ENCODE measurements at regions not wholly inside any gene's neighbourhood (a gene's known extent, or its start where the extent isn't known, plus 50 kb on each side); places are given as distances from the start of the nearest gene placed in this dataset.

GRCh38 chr5:40414922-40415321 is 264.8 kb upstream of the PTGER4 start:
- H3K9me3 Mint-ChIP-seq (ENCODE audit: unreplicated experiment) = no peaks in the 10 kb centered on the region
- no peak overlapping the region for H3K27ac Mint-ChIP-seq (ENCODE audit: low read depth, unreplicated experiment)
- peaks cover 20% of the 10 kb centered on the region for H3K4me1 Mint-ChIP-seq (ENCODE audit: insufficient read depth, unreplicated experiment)
- DNase-seq (ENCODE audit: unreplicated experiment) = no peak
- no peak for TF ChIP-seq CTCF (IDR thresholded peaks at IDR 0.05; ENCODE audit: unreplicated experiment)
- CTCF ChIA-PET = no interaction called here
- POLR2A ChIA-PET = no interaction called here
- no peaks in the 10 kb centered on the region for H3K36me3 Mint-ChIP-seq (ENCODE audit: insufficient read depth, unreplicated experiment)
- BruUV-seq (replicated peaks) = no TSS peak
- no peak overlapping the region for H3K4me3 Mint-ChIP-seq (ENCODE audit: unreplicated experiment)
- no peaks in the 10 kb centered on the region for H3K27me3 Mint-ChIP-seq (ENCODE audit: insufficient read depth, unreplicated experiment)
- intact Hi-C loops (cut with micrococcal nuclease) = loop anchor here (5.0 kb wide), 1 partner anchor 262 kb away; the partner anchor contains the start of gene PTGER4

- peaks cover 27% of the 10 kb centered on the region for H3K4me1 Mint-ChIP-seq (ENCODE audit: insufficient read depth, unreplicated experiment)
These were observed 266.0 kb upstream of the PTGER4 start for GRCh38 chr5:40413743-40414142.

GRCh38 chr5:40412771-40413170 is 266.9 kb upstream of the PTGER4 start:
- no peak overlapping the region for H3K4me3 Mint-ChIP-seq (ENCODE audit: unreplicated experiment)
- H3K4me1 Mint-ChIP-seq (ENCODE audit: insufficient read depth, unreplicated experiment) = peaks cover 27% of the 10 kb centered on the region
- no peaks in the 10 kb centered on the region for H3K27me3 Mint-ChIP-seq (ENCODE audit: insufficient read depth, unreplicated experiment)
- intact Hi-C loops (cut with micrococcal nuclease) = loop anchor here (5.0 kb wide), 1 partner anchor 265 kb away; the partner anchor contains the start of gene PTGER4
- no peak for TF ChIP-seq CTCF (IDR thresholded peaks at IDR 0.05; ENCODE audit: unreplicated experiment)
- BruUV-seq (replicated peaks) = no TSS peak
- H3K27ac Mint-ChIP-seq (ENCODE audit: low read depth, unreplicated experiment) = no peak overlapping the region
- H3K36me3 Mint-ChIP-seq (ENCODE audit: insufficient read depth, unreplicated experiment) = no peaks in the 10 kb centered on the region
- DNase-seq (ENCODE audit: unreplicated experiment) = no peak
- POLR2A ChIA-PET = interaction anchor here (0.8 to 5.4 kb wide), 8 partner anchors 8 to 304 kb away, joined by 3 to 48 read pairs (median 3); partner anchors contain the start of gene PTGER4
- CTCF ChIA-PET = interaction anchor here (0.6 kb wide), 1 partner anchor 326 kb away, joined by 3 read pairs; no protein-coding TSS in a partner anchor
- H3K9me3 Mint-ChIP-seq (ENCODE audit: unreplicated experiment) = no peaks in the 10 kb centered on the region

More at GRCh38 chr5:40413743-40414142, 266.0 kb upstream of the PTGER4 start:
- Mint-ChIP-seq H3K4me3 (ENCODE audit: unreplicated experiment) (no peak overlapping the region), H3K27me3 (ENCODE audit: insufficient read depth, unreplicated experiment) (no peaks in the 10 kb centered on the region), H3K27ac (ENCODE audit: low read depth, unreplicated experiment) (no peak overlapping the region), H3K9me3 (ENCODE audit: unreplicated experiment) (no peaks in the 10 kb centered on the region), H3K36me3 (ENCODE audit: insufficient read depth, unreplicated experiment) (no peaks in the 10 kb centered on the region)
- ChIA-PET POLR2A (interaction anchor here (0.9 to 5.4 kb wide), 5 partner anchors 12 to 245 kb away, joined by 3 to 48 read pairs (median 3); no protein-coding TSS in a partner anchor), CTCF (no interaction called here)
- no TSS peak for BruUV-seq (replicated peaks)
- intact Hi-C loops (cut with micrococcal nuclease) = loop anchor here (5.0 kb wide), 1 partner anchor 264 kb away; the partner anchor contains the start of gene PTGER4
- DNase-seq (ENCODE audit: unreplicated experiment) = peak; percentile 81
- no peak for TF ChIP-seq CTCF (IDR thresholded peaks at IDR 0.05; ENCODE audit: unreplicated experiment)

- no peaks in the 10 kb centered on the region for H3K36me3 Mint-ChIP-seq (ENCODE audit: insufficient read depth, unreplicated experiment)
- intact Hi-C loops (cut with micrococcal nuclease) = loop anchor here (2.0 to 5.0 kb wide), 2 partner anchors 26 to 266 kb away; partner anchors contain the start of gene PTGER4
- no peaks in the 10 kb centered on the region for H3K9me3 Mint-ChIP-seq (ENCODE audit: unreplicated experiment)
- ChIA-PET POLR2A (interaction anchor here (0.6 to 5.4 kb wide), 14 partner anchors 10 to 375 kb away, joined by 3 to 48 read pairs (median 4); partner anchors contain the start of gene PTGER4), CTCF (interaction anchor here (0.7 to 1.0 kb wide), 5 partner anchors 18 to 1093 kb away, joined by 3 to 5 read pairs (median 3); no protein-coding TSS in a partner anchor)
- H3K4me1 Mint-ChIP-seq (ENCODE audit: insufficient read depth, unreplicated experiment) = peaks cover 27% of the 10 kb centered on the region
- no peaks in the 10 kb centered on the region for H3K27me3 Mint-ChIP-seq (ENCODE audit: insufficient read depth, unreplicated experiment)
- TF ChIP-seq CTCF (IDR thresholded peaks at IDR 0.05; ENCODE audit: unreplicated experiment) = no peak
- peak overlapping the region; percentile 59 for H3K27ac Mint-ChIP-seq (ENCODE audit: low read depth, unreplicated experiment)
- BruUV-seq (replicated peaks) = TSS peak; percentile 70
- DNase-seq (ENCODE audit: unreplicated experiment) = peak; percentile 90
- peak overlapping the region; percentile 41 for H3K4me3 Mint-ChIP-seq (ENCODE audit: unreplicated experiment)
These were observed 268.6 kb upstream of the PTGER4 start for GRCh38 chr5:40410964-40411635.

Data from MCF 10A (cell line).